HG03520 (cell line): ENCODE measurements at regions not wholly inside any gene's neighbourhood (a gene's known extent, or its start where the extent isn't known, plus 50 kb on each side); places are given as distances from the start of the nearest gene placed in this dataset.

ENCODE experiments used
- ATAC-seq: cut with Tn5 transposase; IDR thresholded peaks from one replicate; pipeline ENCODE4 v1.9.1; 2021; ENCODE audit warnings: mild to moderate bottlenecking, moderate library complexity; ENCODE audit not compliant: unreplicated experiment

- no peak for ATAC-seq
These were observed 301.3 kb upstream of the SKOR2 start for GRCh38 chr18:47552783-47553182.

- ATAC-seq = no peak
These were observed 299.2 kb upstream of the SKOR2 start for GRCh38 chr18:47550611-47551010.

GRCh38 chr18:47549021-47549540, 297.6 kb upstream of the SKOR2 start:
- ATAC-seq = no peak

GRCh38 chr18:47547539-47548202, 296.2 kb upstream of the SKOR2 start:
- no peak for ATAC-seq

GRCh38 chr18:47545613-47546012, 294.2 kb upstream of the SKOR2 start:
- no peak for ATAC-seq

GRCh38 chr18:47543080-47543479, 291.6 kb upstream of the SKOR2 start:
- ATAC-seq = no peak

GRCh38 chr18:47542551-47542950, 291.1 kb upstream of the SKOR2 start:
- no peak for ATAC-seq

GRCh38 chr18:47531717-47532116, 280.3 kb upstream of the SKOR2 start:
- no peak for ATAC-seq

- no peak for ATAC-seq
These were observed 279.2 kb upstream of the SKOR2 start for GRCh38 chr18:47530695-47531094.

GRCh38 chr18:47528343-47528742, 276.9 kb upstream of the SKOR2 start:
- ATAC-seq = no peak

GRCh38 chr18:47526147-47526546, 274.7 kb upstream of the SKOR2 start:
- no peak for ATAC-seq

- no peak for ATAC-seq
These were observed 270.9 kb upstream of the SKOR2 start for GRCh38 chr18:47522359-47522758.

- no peak for ATAC-seq
These were observed 268.8 kb upstream of the SKOR2 start for GRCh38 chr18:47520263-47520662.

- no peak for ATAC-seq
These were observed 268.2 kb upstream of the SKOR2 start for GRCh38 chr18:47519706-47520105.

- no peak for ATAC-seq
These were observed 267.8 kb upstream of the SKOR2 start for GRCh38 chr18:47519277-47519676.

GRCh38 chr18:47513614-47514013, 262.2 kb upstream of the SKOR2 start:
- no peak for ATAC-seq

GRCh38 chr18:47512726-47513435, 261.4 kb upstream of the SKOR2 start:
- ATAC-seq = no peak

GRCh38 chr18:47512056-47512455, 260.6 kb upstream of the SKOR2 start:
- no peak for ATAC-seq

GRCh38 chr18:47510831-47511230, 259.4 kb upstream of the SKOR2 start:
- ATAC-seq = no peak

- ATAC-seq = no peak
These were observed 256.2 kb upstream of the SKOR2 start for GRCh38 chr18:47507651-47508050.

- ATAC-seq = no peak
These were observed 255.4 kb upstream of the SKOR2 start for GRCh38 chr18:47506897-47507296.

GRCh38 chr18:47501946-47502345, 250.5 kb upstream of the SKOR2 start:
- no peak for ATAC-seq
